ENCODE measurements at regions not wholly inside any gene's neighbourhood (a gene's known extent, or its start where the extent isn't known, plus 50 kb on each side); places are given as distances from the start of the nearest gene placed in this dataset.

GRCh38 chr3:28917895-28918475, 362.9 kb upstream of the RBMS3 start:
- in situ Hi-C loops (cut with HindIII; ENCODE audit: low sequenced_read_pairs): no loop called here
- no peak overlapping the region for H3K4me3 ChIP-seq (ENCODE audit: low read depth, low read length)
- DNase-seq (ENCODE audit: low read depth, low spot score): no peak
- TF ChIP-seq CTCF (IDR thresholded peaks at IDR 0.05; ENCODE audit: low read depth, low read length): no peak

GRCh38 chr3:28922376-28922775, 358.5 kb upstream of the RBMS3 start:
- no peak for DNase-seq (ENCODE audit: low read depth, low spot score)
- in situ Hi-C loops (cut with HindIII; ENCODE audit: low sequenced_read_pairs): no loop called here
- no peak for TF ChIP-seq CTCF (IDR thresholded peaks at IDR 0.05; ENCODE audit: low read depth, low read length)
- no peak overlapping the region for H3K4me3 ChIP-seq (ENCODE audit: low read depth, low read length)

GRCh38 chr3:28923994-28924393, 356.9 kb upstream of the RBMS3 start:
- in situ Hi-C loops (cut with HindIII; ENCODE audit: low sequenced_read_pairs): no loop called here
- no peak for DNase-seq (ENCODE audit: low read depth, low spot score)
- no peak overlapping the region for H3K4me3 ChIP-seq (ENCODE audit: low read depth, low read length)
- no peak for TF ChIP-seq CTCF (IDR thresholded peaks at IDR 0.05; ENCODE audit: low read depth, low read length)

- TF ChIP-seq CTCF (IDR thresholded peaks at IDR 0.05; ENCODE audit: low read depth, low read length): no peak
- in situ Hi-C loops (cut with HindIII; ENCODE audit: low sequenced_read_pairs): no loop called here
- DNase-seq (ENCODE audit: low read depth, low spot score): peak; percentile 15
- no peak overlapping the region for H3K4me3 ChIP-seq (ENCODE audit: low read depth, low read length)
Observed at GRCh38 chr3:28924744-28925360, 356.0 kb upstream of the RBMS3 start.

- DNase-seq (ENCODE audit: low read depth, low spot score): no peak
- no peak for TF ChIP-seq CTCF (IDR thresholded peaks at IDR 0.05; ENCODE audit: low read depth, low read length)
- in situ Hi-C loops (cut with HindIII; ENCODE audit: low sequenced_read_pairs): no loop called here
- no peak overlapping the region for H3K4me3 ChIP-seq (ENCODE audit: low read depth, low read length)
Observed at GRCh38 chr3:28933337-28933736, 347.5 kb upstream of the RBMS3 start.

GRCh38 chr3:28934126-28934813, 346.6 kb upstream of the RBMS3 start:
- no peak for TF ChIP-seq CTCF (IDR thresholded peaks at IDR 0.05; ENCODE audit: low read depth, low read length)
- H3K4me3 ChIP-seq (ENCODE audit: low read depth, low read length): no peak overlapping the region
- in situ Hi-C loops (cut with HindIII; ENCODE audit: low sequenced_read_pairs): no loop called here
- no peak for DNase-seq (ENCODE audit: low read depth, low spot score)

Data from astrocyte of the spinal cord (primary cell).